Loucy (cell line): ENCODE measurements at regions not wholly inside any gene's neighbourhood (a gene's known extent, or its start where the extent isn't known, plus 50 kb on each side); places are given as distances from the start of the nearest gene placed in this dataset.

Experiments used
- H2AFZ ChIP-seq: fragments of 200-600 bp; sonication (generic); 2 replicates; pipeline ENCODE4 v1.6.0; 2016; ENCODE audit warnings: antibody characterized with exemption, mild to moderate bottlenecking, low read length, moderate library complexity
- H3F3A ChIP-seq: fragments of 200-600 bp; 2 replicates; pipeline ENCODE4 v1.6.0; 2016; ENCODE audit warnings: antibody characterized with exemption, low read depth, mild to moderate bottlenecking
- H3K27me3 ChIP-seq: fragments of 200-600 bp; sonication (generic); 2 replicates; pipeline ENCODE4 v1.6.1; 2014; ENCODE audit warnings: low read length, mild to moderate bottlenecking; ENCODE audit not compliant: insufficient read depth, poor library complexity, severe bottlenecking
- H3K36me3 ChIP-seq: fragments of 200-600 bp; sonication (generic); 2 replicates; pipeline ENCODE4 v1.6.1; 2016; ENCODE audit warnings: low read length; ENCODE audit not compliant: insufficient read depth
- H3K4me1 ChIP-seq: fragments of 200-600 bp; sonication (generic); 2 replicates; pipeline ENCODE4 v1.5.1; 2014; ENCODE audit warnings: low read length, mild to moderate bottlenecking; ENCODE audit not compliant: insufficient read depth, poor library complexity, severe bottlenecking
- H3K4me2 ChIP-seq: fragments of 200-600 bp; sonication (generic); 2 replicates; pipeline ENCODE4 v1.6.0; 2014; ENCODE audit warnings: antibody characterized with exemption, low read length, low read depth, mild to moderate bottlenecking; ENCODE audit not compliant: poor library complexity, severe bottlenecking
- H3K4me3 ChIP-seq: fragments of 200-600 bp; sonication (generic); 2 replicates; pipeline ENCODE4 v1.5.1; 2014; ENCODE audit warnings: low read length, mild to moderate bottlenecking, mixed read lengths; ENCODE audit not compliant: poor library complexity, severe bottlenecking
- H3K79me2 ChIP-seq: fragments of 200-600 bp; sonication (generic); 2 replicates; pipeline ENCODE4 v1.6.1; 2014; ENCODE audit warnings: low read length; ENCODE audit not compliant: insufficient read depth
- H3K9ac ChIP-seq: fragments of 200-600 bp; sonication (generic); 2 replicates; pipeline ENCODE4 v1.6.0; 2014; ENCODE audit warnings: mild to moderate bottlenecking, low read depth, low read length, moderate library complexity; ENCODE audit not compliant: poor library complexity, severe bottlenecking
- H3K9me2 ChIP-seq: fragments of 200-600 bp; sonication (generic); replicated peaks from 2 replicates; pipeline ENCODE4 v1.6.1; 2016; ENCODE audit warnings: low read depth, low read length, mixed read lengths
- H3K9me3 ChIP-seq: fragments of 200-600 bp; sonication (generic); 2 replicates; pipeline ENCODE4 v1.6.1; 2014; ENCODE audit warnings: mild to moderate bottlenecking, antibody characterized with exemption, low read length, low read depth; ENCODE audit not compliant: insufficient read depth
- H4K20me1 ChIP-seq: fragments of 200-600 bp; sonication (generic); 2 replicates; pipeline ENCODE4 v1.6.0; 2014; ENCODE audit warnings: antibody characterized with exemption, low read length, mild to moderate bottlenecking; ENCODE audit not compliant: insufficient read depth, poor library complexity, severe bottlenecking
- EZH2phosphoT487 ChIP-seq: fragments of 200-600 bp; IDR thresholded peaks from 2 replicates; pipeline ENCODE4 v1.6.1; 2018; ENCODE audit warnings: antibody characterized with exemption, mild to moderate bottlenecking, moderate library complexity, borderline replicate concordance
- TF ChIP-seq, protein P1 (sequence below): fragments of 200-600 bp; sonication (generic); conservative IDR thresholded peaks from 2 replicates; pipeline ENCODE4 v1.5.1; 2014; ENCODE audit warnings: mild to moderate bottlenecking, antibody characterized with exemption, low read length

DNA sequence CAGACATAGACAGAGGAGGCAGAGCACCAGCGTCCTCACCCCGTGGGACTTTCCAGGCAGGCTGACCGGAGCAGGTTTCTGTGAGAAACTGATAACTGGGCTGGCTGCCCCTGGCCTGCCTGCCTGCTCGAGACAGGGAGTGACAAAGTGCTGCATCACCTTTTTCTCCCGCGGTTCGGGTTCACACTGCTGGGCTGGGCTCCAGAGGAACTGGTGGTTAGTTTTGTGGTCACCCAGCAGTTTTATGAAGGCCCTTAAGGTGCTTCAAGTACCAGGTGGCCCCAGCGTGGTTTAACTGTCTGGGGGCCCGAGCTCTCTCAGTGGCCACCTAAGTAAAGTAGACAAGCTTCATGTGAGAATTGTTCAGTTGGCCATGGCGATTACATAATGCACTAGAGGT lies 1073.6 kb downstream of the BCL11B start:
- Histone ChIP-seq H3K4me1 (peaks cover 63% of the 10 kb centered on the region), H3F3A (no peaks in the 10 kb centered on the region), H3K4me2 (peak overlapping the region; percentile 68), H3K9ac (peak overlapping the region; percentile 59), H3K9me3 (no peaks in the 10 kb centered on the region), H3K9me2 (no peaks in the 10 kb centered on the region), H3K36me3 (no peaks in the 10 kb centered on the region), H2AFZ (no peak overlapping the region), H3K79me2 (no peaks in the 10 kb centered on the region), H4K20me1 (no peaks in the 10 kb centered on the region), H3K4me3 (peak overlapping the region; percentile 54), H3K27me3 (no peaks in the 10 kb centered on the region)
- TF ChIP-seq, protein P1, sequence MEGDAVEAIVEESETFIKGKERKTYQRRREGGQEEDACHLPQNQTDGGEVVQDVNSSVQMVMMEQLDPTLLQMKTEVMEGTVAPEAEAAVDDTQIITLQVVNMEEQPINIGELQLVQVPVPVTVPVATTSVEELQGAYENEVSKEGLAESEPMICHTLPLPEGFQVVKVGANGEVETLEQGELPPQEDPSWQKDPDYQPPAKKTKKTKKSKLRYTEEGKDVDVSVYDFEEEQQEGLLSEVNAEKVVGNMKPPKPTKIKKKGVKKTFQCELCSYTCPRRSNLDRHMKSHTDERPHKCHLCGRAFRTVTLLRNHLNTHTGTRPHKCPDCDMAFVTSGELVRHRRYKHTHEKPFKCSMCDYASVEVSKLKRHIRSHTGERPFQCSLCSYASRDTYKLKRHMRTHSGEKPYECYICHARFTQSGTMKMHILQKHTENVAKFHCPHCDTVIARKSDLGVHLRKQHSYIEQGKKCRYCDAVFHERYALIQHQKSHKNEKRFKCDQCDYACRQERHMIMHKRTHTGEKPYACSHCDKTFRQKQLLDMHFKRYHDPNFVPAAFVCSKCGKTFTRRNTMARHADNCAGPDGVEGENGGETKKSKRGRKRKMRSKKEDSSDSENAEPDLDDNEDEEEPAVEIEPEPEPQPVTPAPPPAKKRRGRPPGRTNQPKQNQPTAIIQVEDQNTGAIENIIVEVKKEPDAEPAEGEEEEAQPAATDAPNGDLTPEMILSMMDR = no peak
- TF ChIP-seq EZH2phosphoT487 = peak; percentile 97

GRCh38 chr14:98200601-98201000 lies 1071.4 kb downstream of the BCL11B start:
- peaks cover 70% of the 10 kb centered on the region for H3K4me1 ChIP-seq
- H3K4me3 ChIP-seq = no peak overlapping the region
- no peaks in the 10 kb centered on the region for H3K79me2 ChIP-seq

GRCh38 chr14:98203421-98203820 lies 1068.6 kb downstream of the BCL11B start:
- TF ChIP-seq EZH2phosphoT487 = no peak
- TF ChIP-seq, protein P1 = no peak
- no peaks in the 10 kb centered on the region for H3K27me3 ChIP-seq
- H3K4me3 ChIP-seq = no peak overlapping the region
- H3K79me2 ChIP-seq = no peaks in the 10 kb centered on the region
- H3K4me2 ChIP-seq = no peak overlapping the region
- no peaks in the 10 kb centered on the region for H3F3A ChIP-seq
- no peaks in the 10 kb centered on the region for H3K9me2 ChIP-seq
- H3K4me1 ChIP-seq = peaks cover 72% of the 10 kb centered on the region
- H3K9me3 ChIP-seq = no peaks in the 10 kb centered on the region
- no peaks in the 10 kb centered on the region for H4K20me1 ChIP-seq
- H3K36me3 ChIP-seq = no peaks in the 10 kb centered on the region
- no peak overlapping the region for H2AFZ ChIP-seq
- no peak overlapping the region for H3K9ac ChIP-seq

More at GRCh38 chr14:98200601-98201000, 1071.4 kb downstream of the BCL11B start:
- Histone ChIP-seq H4K20me1 (no peaks in the 10 kb centered on the region), H2AFZ (no peak overlapping the region), H3K9me3 (no peaks in the 10 kb centered on the region), H3K4me2 (peak overlapping the region; percentile 12), H3K36me3 (no peaks in the 10 kb centered on the region), H3K9ac (peak overlapping the region; percentile 4), H3F3A (no peaks in the 10 kb centered on the region), H3K27me3 (no peaks in the 10 kb centered on the region), H3K9me2 (no peaks in the 10 kb centered on the region)
- no peak for TF ChIP-seq EZH2phosphoT487
- TF ChIP-seq, protein P1 = no peak
